ENCODE measurements at regions not wholly inside any gene's neighbourhood (a gene's known extent, or its start where the extent isn't known, plus 50 kb on each side); places are given as distances from the start of the nearest gene placed in this dataset.

- DNase-seq = no peak
These were observed 62.4 kb upstream of the GDF10 start for GRCh38 chr10:47237316-47238260.

DNA sequence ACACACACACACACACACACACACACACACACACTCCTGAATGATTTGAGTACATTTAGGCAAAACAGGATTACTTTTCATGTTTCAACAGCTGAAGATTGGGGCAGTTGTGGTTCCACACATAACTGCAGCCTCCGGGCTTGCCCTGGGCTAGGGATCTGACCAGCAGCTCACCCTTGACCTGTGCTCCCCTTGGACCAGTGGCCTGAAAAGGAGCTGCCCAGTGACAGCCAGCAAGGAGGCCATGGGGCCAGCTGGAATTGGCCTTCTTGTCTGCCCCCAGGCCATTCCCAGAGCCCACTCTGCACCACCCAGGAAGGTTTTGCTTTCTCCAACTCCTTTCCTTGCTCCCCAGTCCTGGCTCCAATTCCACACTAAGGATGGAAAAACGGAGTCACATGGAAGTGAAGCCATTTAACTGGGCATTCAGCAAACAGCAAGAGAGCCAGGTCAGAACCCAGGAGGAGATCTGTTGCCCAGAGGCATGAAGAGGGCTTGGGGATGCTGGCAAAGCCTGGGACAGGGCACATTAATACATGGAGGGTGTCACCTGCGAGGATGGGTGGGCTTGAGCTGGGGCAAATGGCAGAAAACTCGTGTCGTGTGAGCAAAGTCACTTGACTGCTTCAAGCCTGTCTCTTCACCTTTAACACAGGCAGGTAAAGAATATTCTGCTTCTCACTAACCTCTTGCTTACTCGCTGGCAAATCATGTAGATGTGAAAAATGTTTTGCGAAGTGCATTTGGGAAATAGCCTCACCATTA, 61.5 kb upstream of the GDF10 start:
- no peak for DNase-seq

DNA sequence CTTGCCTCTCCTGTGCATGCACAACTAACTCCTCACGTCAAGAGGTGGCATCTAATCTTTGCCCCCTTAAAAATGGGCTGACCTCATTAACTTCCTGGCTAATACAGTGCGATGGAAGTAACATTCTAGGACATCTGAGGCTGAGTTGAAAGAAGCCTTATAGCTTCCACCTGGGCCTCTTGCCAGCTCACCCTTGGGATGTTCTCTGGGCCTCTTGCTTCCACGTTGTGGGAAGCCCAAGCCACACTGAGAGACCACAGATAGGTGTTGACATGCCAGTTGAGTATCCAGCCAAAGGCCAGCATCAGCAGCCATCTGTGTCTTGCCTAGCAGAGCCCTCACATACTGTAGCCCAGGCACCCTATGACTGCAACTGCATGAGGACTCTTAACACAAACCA, 60.8 kb upstream of the GDF10 start:
- DNase-seq = no peak

DNA sequence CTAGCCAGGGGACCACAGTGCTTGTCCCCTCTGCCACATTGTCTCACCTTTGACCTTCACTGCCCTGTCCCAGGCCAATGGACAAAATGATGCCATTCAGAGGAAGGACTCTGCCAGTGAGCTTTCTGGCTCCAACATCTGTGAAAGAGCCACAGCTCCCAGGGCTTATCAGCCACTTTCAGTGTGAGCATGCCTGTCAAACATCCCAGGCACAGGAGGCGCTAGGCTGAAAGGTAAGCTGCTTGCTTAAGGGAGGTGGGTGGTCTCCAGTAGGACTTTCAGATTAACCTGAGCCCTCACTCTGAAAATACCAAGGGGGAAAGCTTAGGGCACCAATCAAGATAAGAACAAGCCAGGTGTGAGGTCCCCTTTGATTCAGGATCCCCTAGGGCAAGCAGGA, 59.8 kb upstream of the GDF10 start:
- DNase-seq = no peak

DNA sequence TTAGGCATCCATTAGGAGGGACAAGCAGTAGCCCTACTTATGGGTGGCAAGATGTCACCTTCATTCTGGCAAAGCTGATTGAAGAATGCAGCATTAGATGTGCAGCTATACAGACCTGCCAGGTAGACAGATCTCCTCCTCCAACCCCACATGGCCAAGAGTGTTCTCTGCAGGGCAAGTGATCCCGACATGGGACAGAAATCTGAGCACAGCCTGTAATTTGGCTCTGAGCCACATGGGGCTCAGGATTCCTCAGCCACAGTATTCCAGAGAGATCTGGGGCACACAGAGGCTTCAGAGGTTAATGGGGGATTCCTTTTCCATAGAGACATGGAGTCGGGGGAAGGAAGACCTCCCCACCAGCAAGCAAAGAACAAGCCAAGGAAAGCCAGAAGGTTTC, 58.7 kb upstream of the GDF10 start:
- DNase-seq = no peak

DNA sequence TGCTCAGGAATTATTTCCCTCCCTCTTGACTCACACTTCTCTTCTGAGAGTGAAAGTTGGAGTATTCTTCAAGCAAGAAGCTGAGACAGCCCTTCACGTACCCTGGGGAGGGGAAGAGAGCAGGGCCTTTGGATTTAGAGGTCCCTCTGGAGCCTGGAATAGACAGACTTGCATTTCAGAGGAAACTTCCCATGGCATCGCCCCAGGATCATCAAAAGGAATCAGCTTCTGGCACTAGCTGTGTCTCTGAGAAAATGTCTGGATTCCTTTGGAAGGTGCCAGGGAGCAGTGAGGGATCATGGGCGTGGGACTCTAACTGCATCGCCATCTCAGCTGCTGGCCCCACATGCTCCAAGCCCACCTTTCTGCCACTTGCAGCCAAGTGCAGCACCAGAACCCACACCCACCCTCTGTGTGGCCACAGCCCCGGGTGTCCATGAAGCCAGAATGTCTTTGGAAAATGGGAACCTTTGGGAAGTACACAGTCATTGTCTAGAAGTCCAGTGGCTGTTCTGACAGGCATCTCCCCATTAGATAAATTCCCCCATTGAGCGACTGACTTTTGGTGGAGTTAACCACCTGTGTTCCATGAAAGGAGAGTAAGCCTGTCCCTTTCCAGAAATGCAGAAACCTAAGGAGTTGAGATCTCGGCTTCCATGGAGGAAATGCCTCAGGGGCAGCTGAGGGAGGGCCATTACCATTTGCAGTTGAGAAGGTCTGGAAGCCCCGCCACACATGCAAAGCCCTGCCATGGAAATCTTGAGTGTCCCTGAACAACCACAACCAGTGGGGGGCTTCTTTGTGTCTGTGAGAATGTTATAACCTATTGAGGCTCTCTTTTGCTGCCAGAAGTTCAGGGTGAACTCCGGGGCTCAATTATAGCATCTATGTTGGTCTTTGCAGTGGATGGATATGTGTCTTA, 57.8 kb upstream of the GDF10 start:
- DNase-seq = no peak

- DNase-seq = no peak
These were observed 56.6 kb upstream of the GDF10 start for GRCh38 chr10:47243356-47243755.

- DNase-seq = no peak
These were observed 56.2 kb upstream of the GDF10 start for GRCh38 chr10:47243791-47244190.

DNA sequence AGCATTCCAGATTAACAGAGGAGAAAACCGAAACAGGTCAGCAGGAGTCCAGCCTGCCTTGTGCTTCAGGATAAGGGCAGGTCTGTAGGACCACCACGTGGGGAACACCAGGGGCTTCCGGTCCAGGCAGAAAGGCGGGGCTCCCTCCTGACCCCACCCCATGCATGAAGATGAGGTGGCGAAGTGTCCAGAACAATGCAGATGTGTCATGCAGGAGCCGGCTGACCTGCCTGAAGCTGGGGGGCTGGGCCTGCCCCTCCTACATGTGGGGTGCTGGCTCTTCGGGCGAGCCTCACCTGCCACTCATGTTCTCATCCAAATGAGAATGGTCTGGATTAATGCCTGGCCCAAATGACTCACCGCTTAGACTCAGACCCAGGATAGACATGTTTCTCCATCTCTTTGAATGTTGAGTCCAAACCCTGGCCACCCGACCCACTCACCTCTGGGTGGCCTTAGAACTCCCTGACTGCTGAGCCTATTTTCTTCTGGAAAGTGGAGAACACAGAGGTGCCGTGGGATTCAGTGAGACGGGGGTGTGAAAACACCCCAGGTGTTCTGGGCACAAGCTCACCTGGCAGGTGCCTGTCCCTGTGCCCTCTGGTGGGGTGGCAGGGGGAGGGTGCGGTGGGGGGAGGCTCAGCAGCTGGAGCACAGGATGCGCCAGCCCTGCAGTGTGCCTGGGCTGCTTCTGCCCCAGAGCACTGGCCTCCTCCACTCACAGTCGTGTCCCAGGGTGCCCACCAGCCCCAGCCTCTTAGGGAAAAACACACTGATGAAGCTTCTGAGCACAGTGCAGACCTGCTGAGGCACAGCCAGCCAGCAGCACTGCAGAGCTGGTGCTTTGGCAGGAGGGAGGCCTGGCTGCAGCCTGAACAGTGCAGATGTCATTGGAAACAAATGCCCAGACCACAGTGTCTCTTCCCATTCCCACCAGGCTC, 55.2 kb upstream of the GDF10 start:
- DNase-seq = no peak

DNA sequence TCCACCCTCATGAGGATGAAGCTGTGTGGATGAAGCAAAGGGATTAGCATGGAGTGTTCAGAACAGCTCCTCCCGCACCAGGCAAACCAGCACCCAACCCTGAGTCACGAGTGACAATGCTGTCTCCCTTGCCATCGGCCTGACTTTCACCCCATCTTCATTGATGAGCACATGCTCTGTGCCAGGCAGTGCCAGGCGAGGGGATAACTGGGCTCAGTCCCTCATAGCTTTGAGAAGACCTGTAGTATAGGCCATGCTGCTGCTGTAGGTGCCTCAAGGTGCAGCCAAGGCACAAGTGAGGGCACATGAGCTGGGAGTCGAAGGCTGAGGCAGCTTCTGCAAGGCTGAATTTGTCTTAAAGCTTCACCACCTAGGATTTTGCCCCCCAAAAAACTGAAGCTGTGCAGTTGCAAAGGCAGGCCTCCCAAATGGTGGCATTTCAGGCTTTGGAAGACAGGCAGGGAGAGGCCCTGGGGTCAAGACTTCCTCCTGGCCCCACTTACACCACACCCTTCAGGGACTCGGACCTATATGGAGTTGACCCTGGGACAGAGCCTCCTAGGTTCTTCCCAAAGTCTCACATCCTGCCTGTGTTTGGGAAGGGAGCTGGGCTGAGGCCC, 54.2 kb upstream of the GDF10 start:
- DNase-seq = no peak

GRCh38 chr10:47246406-47247147, 53.4 kb upstream of the GDF10 start:
- DNase-seq = no peak

- DNase-seq = no peak
These were observed 52.6 kb upstream of the GDF10 start for GRCh38 chr10:47247148-47248059.

- DNase-seq = no peak
These were observed 51.5 kb upstream of the GDF10 start for GRCh38 chr10:47248386-47249090.

DNA sequence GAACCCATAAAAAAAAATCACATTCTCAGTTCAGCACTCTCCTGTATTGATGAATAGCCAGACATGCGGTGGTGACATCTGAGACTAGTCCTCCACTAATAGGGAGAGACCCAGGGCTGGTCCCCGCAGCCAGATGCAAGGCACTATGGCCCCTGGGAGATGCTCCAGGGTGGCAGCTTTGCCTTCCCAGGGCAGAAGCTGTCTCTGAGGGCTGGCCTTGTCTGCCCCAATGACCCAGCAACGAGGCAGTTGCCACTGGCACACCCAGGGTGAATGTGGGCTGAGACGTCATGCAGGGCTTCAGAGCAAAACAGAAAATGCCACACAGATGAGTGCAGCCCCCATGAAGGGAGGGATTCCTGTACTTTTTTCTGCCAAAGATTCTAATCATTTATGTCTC, 50.1 kb upstream of the GDF10 start:
- no peak for DNase-seq
